ENCODE measurements at regions not wholly inside any gene's neighbourhood (a gene's known extent, or its start where the extent isn't known, plus 50 kb on each side); places are given as distances from the start of the nearest gene placed in this dataset.

- no peak overlapping the region for H2AFZ ChIP-seq (ENCODE audit: low read depth, low read length)
- DNase-seq (ENCODE audit: low read depth) (no peak), FAIRE-seq (no peak)
- peaks cover 11% of the 10 kb centered on the region for H3K4me1 Mint-ChIP-seq (ENCODE audit: low read depth, unreplicated experiment)
- no peak overlapping the region for H3K27ac Mint-ChIP-seq (ENCODE audit: unreplicated experiment)
- no peak overlapping the region for H3K4me3 ChIP-seq (ENCODE audit: insufficient read depth, low read depth, low read length)
- H3K27me3 Mint-ChIP-seq (ENCODE audit: low read depth, unreplicated experiment) = no peaks in the 10 kb centered on the region
- H3K4me2 ChIP-seq (ENCODE audit: low read length) = peak overlapping the region; percentile 70
- TF ChIP-seq EZH2 (IDR thresholded peaks at IDR 0.05; ENCODE audit: insufficient read depth, low read length) = no peak
- no peak for TF ChIP-seq CTCF (IDR thresholded peaks at IDR 0.05; ENCODE audit: insufficient read depth, low read depth, low read length)
- H3K4me3 Mint-ChIP-seq (ENCODE audit: unreplicated experiment) = no peak overlapping the region
- H3K27me3 ChIP-seq (ENCODE audit: insufficient read depth, low read length) = no peaks in the 10 kb centered on the region
- H3K9me3 Mint-ChIP-seq (ENCODE audit: unreplicated experiment) = no peaks in the 10 kb centered on the region
- no peaks in the 10 kb centered on the region for H4K20me1 ChIP-seq (ENCODE audit: insufficient read depth, low read length)
- H3K79me2 ChIP-seq (ENCODE audit: insufficient read depth, low read length) = no peaks in the 10 kb centered on the region
- no peaks in the 10 kb centered on the region for H3K9me3 ChIP-seq (ENCODE audit: insufficient read depth, low read depth, low read length)
- no peaks in the 10 kb centered on the region for H3K36me3 ChIP-seq (ENCODE audit: insufficient read depth, low read length)
- no peak overlapping the region for H3K9ac ChIP-seq (ENCODE audit: low read length)
- H3K4me1 ChIP-seq (ENCODE audit: insufficient read depth, low read length) = peaks cover 20% of the 10 kb centered on the region
- H3K36me3 Mint-ChIP-seq (ENCODE audit: low read depth, unreplicated experiment) = no peaks in the 10 kb centered on the region
- peak overlapping the region; percentile 65 for H3K27ac ChIP-seq (ENCODE audit: low read depth, low read length)
Observed at GRCh38 chr7:17626235-17626634, 314.1 kb downstream of the SNX13 start.

- no peak overlapping the region for H3K27ac Mint-ChIP-seq (ENCODE audit: unreplicated experiment)
- no peak overlapping the region for H3K27ac ChIP-seq (ENCODE audit: low read depth, low read length)
- no peaks in the 10 kb centered on the region for H3K27me3 Mint-ChIP-seq (ENCODE audit: low read depth, unreplicated experiment)
- FAIRE-seq (no peak), DNase-seq (ENCODE audit: low read depth) (no peak)
- H2AFZ ChIP-seq (ENCODE audit: low read depth, low read length) = no peak overlapping the region
- H4K20me1 ChIP-seq (ENCODE audit: insufficient read depth, low read length) = no peaks in the 10 kb centered on the region
- H3K79me2 ChIP-seq (ENCODE audit: insufficient read depth, low read length) = no peaks in the 10 kb centered on the region
- H3K36me3 Mint-ChIP-seq (ENCODE audit: low read depth, unreplicated experiment) = no peaks in the 10 kb centered on the region
- no peak overlapping the region for H3K4me3 Mint-ChIP-seq (ENCODE audit: unreplicated experiment)
- TF ChIP-seq EZH2 (IDR thresholded peaks at IDR 0.05; ENCODE audit: insufficient read depth, low read length) (no peak), CTCF (IDR thresholded peaks at IDR 0.05; ENCODE audit: insufficient read depth, low read depth, low read length) (no peak)
- H3K4me3 ChIP-seq (ENCODE audit: insufficient read depth, low read depth, low read length) = no peak overlapping the region
- peaks cover under 1% of the 10 kb centered on the region for H3K4me1 Mint-ChIP-seq (ENCODE audit: low read depth, unreplicated experiment)
- H3K4me2 ChIP-seq (ENCODE audit: low read length) = no peak overlapping the region
- no peaks in the 10 kb centered on the region for H3K36me3 ChIP-seq (ENCODE audit: insufficient read depth, low read length)
- no peak overlapping the region for H3K9ac ChIP-seq (ENCODE audit: low read length)
- peaks cover 2% of the 10 kb centered on the region for H3K9me3 Mint-ChIP-seq (ENCODE audit: unreplicated experiment)
- no peaks in the 10 kb centered on the region for H3K9me3 ChIP-seq (ENCODE audit: insufficient read depth, low read depth, low read length)
- peaks cover 4% of the 10 kb centered on the region for H3K4me1 ChIP-seq (ENCODE audit: insufficient read depth, low read length)
- H3K27me3 ChIP-seq (ENCODE audit: insufficient read depth, low read length) = no peaks in the 10 kb centered on the region
Observed at GRCh38 chr7:17631061-17631460, 309.2 kb downstream of the SNX13 start.

- no peaks in the 10 kb centered on the region for H3K9me3 ChIP-seq (ENCODE audit: insufficient read depth, low read depth, low read length)
- no peaks in the 10 kb centered on the region for H3K79me2 ChIP-seq (ENCODE audit: insufficient read depth, low read length)
- Mint-ChIP-seq H3K9me3 (ENCODE audit: unreplicated experiment) (peaks cover 2% of the 10 kb centered on the region), H3K27ac (ENCODE audit: unreplicated experiment) (no peak overlapping the region), H3K27me3 (ENCODE audit: low read depth, unreplicated experiment) (no peaks in the 10 kb centered on the region), H3K36me3 (ENCODE audit: low read depth, unreplicated experiment) (no peaks in the 10 kb centered on the region), H3K4me1 (ENCODE audit: low read depth, unreplicated experiment) (peaks cover 3% of the 10 kb centered on the region), H3K4me3 (ENCODE audit: unreplicated experiment) (no peak overlapping the region)
- no peak overlapping the region for H3K9ac ChIP-seq (ENCODE audit: low read length)
- peaks cover 4% of the 10 kb centered on the region for H3K4me1 ChIP-seq (ENCODE audit: insufficient read depth, low read length)
- no peak overlapping the region for H3K27ac ChIP-seq (ENCODE audit: low read depth, low read length)
- no peaks in the 10 kb centered on the region for H4K20me1 ChIP-seq (ENCODE audit: insufficient read depth, low read length)
- no peak for DNase-seq (ENCODE audit: low read depth)
- TF ChIP-seq CTCF (IDR thresholded peaks at IDR 0.05; ENCODE audit: insufficient read depth, low read depth, low read length) (no peak), EZH2 (IDR thresholded peaks at IDR 0.05; ENCODE audit: insufficient read depth, low read length) (no peak)
- H3K4me3 ChIP-seq (ENCODE audit: insufficient read depth, low read depth, low read length) = no peak overlapping the region
- no peaks in the 10 kb centered on the region for H3K36me3 ChIP-seq (ENCODE audit: insufficient read depth, low read length)
- no peak for FAIRE-seq
- H3K4me2 ChIP-seq (ENCODE audit: low read length) = no peak overlapping the region
- no peak overlapping the region for H2AFZ ChIP-seq (ENCODE audit: low read depth, low read length)
- no peaks in the 10 kb centered on the region for H3K27me3 ChIP-seq (ENCODE audit: insufficient read depth, low read length)
Observed at GRCh38 chr7:17632384-17632783, 307.9 kb downstream of the SNX13 start.

Data from astrocyte (in vitro differentiated cells and primary cell).